KMS-11 (cell line): ENCODE measurements at regions not wholly inside any gene's neighbourhood (a gene's known extent, or its start where the extent isn't known, plus 50 kb on each side); places are given as distances from the start of the nearest gene placed in this dataset.
A peak's percentile ranks its signal among the peaks of the same experiment; 100 is the strongest.

Source experiments
- H2AFZ ChIP-seq: fragments of 200-600 bp; sonication (generic); 2 replicates; pipeline ENCODE4 v1.6.1; 2016; ENCODE audit warnings: antibody characterized with exemption, mixed run types, low read depth
- H3K27ac ChIP-seq: fragments of 200-600 bp; sonication (generic); 2 replicates; pipeline ENCODE4 v1.6.1; 2016; ENCODE audit warnings: mild to moderate bottlenecking, mixed run types
- H3K27me3 ChIP-seq: fragments of 200-600 bp; sonication (generic); 2 replicates; pipeline ENCODE4 v1.6.1; 2017; ENCODE audit warnings: mild to moderate bottlenecking, low read depth, mixed run types, moderate library complexity; ENCODE audit not compliant: insufficient read depth
- H3K36me3 ChIP-seq: fragments of 200-600 bp; sonication (generic); 2 replicates; pipeline ENCODE4 v1.6.1; 2017; ENCODE audit warnings: mild to moderate bottlenecking, mixed run types; ENCODE audit not compliant: insufficient read depth
- H3K4me1 ChIP-seq: fragments of 200-600 bp; sonication (generic); 2 replicates; pipeline ENCODE4 v1.6.1; 2016; ENCODE audit warnings: mild to moderate bottlenecking, low read depth, mixed run types; ENCODE audit not compliant: poor library complexity, severe bottlenecking
- H3K4me2 ChIP-seq: fragments of 200-600 bp; sonication (generic); 2 replicates; pipeline ENCODE4 v1.7.0; 2016; ENCODE audit warnings: mild to moderate bottlenecking, mixed run types
- H3K4me3 ChIP-seq: fragments of 200-600 bp; sonication (generic); IDR thresholded peaks from 2 replicates; pipeline ENCODE4 v1.6.1; 2017; ENCODE audit warnings: low read depth, low read length, mixed read lengths; ENCODE audit not compliant: insufficient read depth
- H3K79me2 ChIP-seq: fragments of 200-600 bp; sonication (generic); 2 replicates; pipeline ENCODE4 v1.6.1; 2016; ENCODE audit warnings: low read depth, mixed run types; ENCODE audit not compliant: insufficient read depth
- H3K9ac ChIP-seq: fragments of 200-600 bp; sonication (generic); 2 replicates; pipeline ENCODE4 v1.6.1; 2016; ENCODE audit warnings: mild to moderate bottlenecking, mixed run types
- H4K20me1 ChIP-seq: fragments of 200-600 bp; sonication (generic); 2 replicates; pipeline ENCODE4 v1.6.1; 2016; ENCODE audit warnings: mild to moderate bottlenecking, mixed run types; ENCODE audit not compliant: insufficient read depth
- CTCF ChIP-seq: fragments of 200-600 bp; sonication (generic); conservative IDR thresholded peaks from 2 replicates; pipeline ENCODE4 v1.6.1; 2017; ENCODE audit warnings: low read depth, mild to moderate bottlenecking, antibody characterized with exemption, low read length, moderate library complexity, mixed read lengths

GRCh38 chr4:115278830-115279229 is 165.4 kb upstream of the NDST4 start:
- H3K4me2 ChIP-seq = no peak overlapping the region
- no peak overlapping the region for H3K9ac ChIP-seq
- H3K79me2 ChIP-seq = no peaks in the 10 kb centered on the region
- H2AFZ ChIP-seq = no peak overlapping the region
- no peak overlapping the region for H3K27ac ChIP-seq
- H3K27me3 ChIP-seq = no peaks in the 10 kb centered on the region
- H3K36me3 ChIP-seq = no peaks in the 10 kb centered on the region
- H3K4me1 ChIP-seq = peaks cover 20% of the 10 kb centered on the region
- no peak overlapping the region for H3K4me3 ChIP-seq
- H4K20me1 ChIP-seq = no peaks in the 10 kb centered on the region
- TF ChIP-seq CTCF = no peak

GRCh38 chr4:115275615-115276014 is 162.2 kb upstream of the NDST4 start:
- Histone ChIP-seq H4K20me1 (no peaks in the 10 kb centered on the region), H3K79me2 (no peaks in the 10 kb centered on the region), H3K4me1 (peaks cover 39% of the 10 kb centered on the region), H3K4me3 (no peak overlapping the region), H3K9ac (no peak overlapping the region), H2AFZ (0 out of 2 replicates have a peak overlapping the region, but pooled peaks have one; percentile 2), H3K27ac (no peak overlapping the region), H3K36me3 (no peaks in the 10 kb centered on the region), H3K27me3 (no peaks in the 10 kb centered on the region), H3K4me2 (peak overlapping the region; percentile 69; the same call in 1 of the 2 replicates)
- TF ChIP-seq CTCF = no peak

- Histone ChIP-seq H3K79me2 (no peaks in the 10 kb centered on the region), H3K9ac (no peak overlapping the region), H2AFZ (no peak overlapping the region), H3K27me3 (no peaks in the 10 kb centered on the region), H3K36me3 (no peaks in the 10 kb centered on the region), H3K4me2 (peak overlapping the region; percentile 69), H3K27ac (no peak overlapping the region), H3K4me1 (peaks cover 39% of the 10 kb centered on the region), H3K4me3 (no peak overlapping the region), H4K20me1 (no peaks in the 10 kb centered on the region)
- TF ChIP-seq CTCF = no peak
Observed at GRCh38 chr4:115274545-115274944, 161.1 kb upstream of the NDST4 start.

- no peak overlapping the region for H3K9ac ChIP-seq
Observed at GRCh38 chr4:115272594-115272993, 159.2 kb upstream of the NDST4 start.

More at GRCh38 chr4:115272594-115272993, 159.2 kb upstream of the NDST4 start:
- no peak for TF ChIP-seq CTCF
- Histone ChIP-seq H3K27ac (no peak overlapping the region), H3K79me2 (no peaks in the 10 kb centered on the region), H3K4me1 (peaks cover 39% of the 10 kb centered on the region), H3K4me3 (no peak overlapping the region), H3K4me2 (no peak overlapping the region), H3K27me3 (no peaks in the 10 kb centered on the region), H3K36me3 (no peaks in the 10 kb centered on the region), H2AFZ (no peak overlapping the region), H4K20me1 (no peaks in the 10 kb centered on the region)
